ENCODE measurements at regions not wholly inside any gene's neighbourhood (a gene's known extent, or its start where the extent isn't known, plus 50 kb on each side); places are given as distances from the start of the nearest gene placed in this dataset.

GRCh38 chr14:82778601-82779000 lies 1244.9 kb upstream of the SEL1L start:
- Histone ChIP-seq H3K9me3 (ENCODE audit: insufficient read depth, low read length, severe bottlenecking) (no peaks in the 10 kb centered on the region), H3K4me2 (ENCODE audit: insufficient read depth, low read length) (no peak overlapping the region), H3K4me3 (ENCODE audit: low read depth in 1 of 2, low read length in 2 of 2) (no peak overlapping the region), H3K79me2 (ENCODE audit: insufficient read depth, low read length) (no peaks in the 10 kb centered on the region), H3K27ac (ENCODE audit: low read length) (no peak overlapping the region), H3K27me3 (ENCODE audit: insufficient read depth, low read length, poor library complexity) (no peaks in the 10 kb centered on the region), H3K4me1 (ENCODE audit: insufficient read depth, low read length) (no peaks in the 10 kb centered on the region), H3K9ac (ENCODE audit: low read depth, low read length) (no peak overlapping the region), H2AFZ (ENCODE audit: low read depth, low read length) (no peak overlapping the region), H4K20me1 (ENCODE audit: insufficient read depth, low read length) (no peaks in the 10 kb centered on the region), H3K36me3 (ENCODE audit: insufficient read depth, low read length) (no peaks in the 10 kb centered on the region)
- DNase-seq (no peak), ATAC-seq (ENCODE audit: insufficient read depth, low read depth) (no peak)
- TF ChIP-seq CTCF (IDR thresholded peaks at IDR 0.05; ENCODE audit: borderline replicate concordance, extremely low read depth, low read length, poor library complexity, severe bottlenecking) (no peak), EZH2 (IDR thresholded peaks at IDR 0.05; ENCODE audit: borderline replicate concordance, low read depth, low read length, severe bottlenecking) (no peak)

GRCh38 chr14:82779301-82779700 lies 1245.6 kb upstream of the SEL1L start:
- Histone ChIP-seq H3K9me3 (ENCODE audit: insufficient read depth, low read length, severe bottlenecking) (no peaks in the 10 kb centered on the region), H3K79me2 (ENCODE audit: insufficient read depth, low read length) (no peaks in the 10 kb centered on the region), H3K4me3 (ENCODE audit: low read depth in 1 of 2, low read length in 2 of 2) (no peak overlapping the region), H3K27me3 (ENCODE audit: insufficient read depth, low read length, poor library complexity) (no peaks in the 10 kb centered on the region), H3K4me1 (ENCODE audit: insufficient read depth, low read length) (no peaks in the 10 kb centered on the region), H3K4me2 (ENCODE audit: insufficient read depth, low read length) (no peak overlapping the region), H2AFZ (ENCODE audit: low read depth, low read length) (no peak overlapping the region), H3K36me3 (ENCODE audit: insufficient read depth, low read length) (no peaks in the 10 kb centered on the region), H3K9ac (ENCODE audit: low read depth, low read length) (no peak overlapping the region), H3K27ac (ENCODE audit: low read length) (no peak overlapping the region), H4K20me1 (ENCODE audit: insufficient read depth, low read length) (no peaks in the 10 kb centered on the region)
- no peak for TF ChIP-seq CTCF (IDR thresholded peaks at IDR 0.05; ENCODE audit: borderline replicate concordance, extremely low read depth, low read length, poor library complexity, severe bottlenecking)
- TF ChIP-seq EZH2 (IDR thresholded peaks at IDR 0.05; ENCODE audit: borderline replicate concordance, low read depth, low read length, severe bottlenecking): no peak
- ATAC-seq (ENCODE audit: insufficient read depth, low read depth) (no peak), DNase-seq (no peak)

GRCh38 chr14:82785756-82786482 lies 1252.3 kb upstream of the SEL1L start:
- Histone ChIP-seq H3K4me1 (ENCODE audit: insufficient read depth, low read length) (no peaks in the 10 kb centered on the region), H3K4me2 (ENCODE audit: insufficient read depth, low read length) (no peak overlapping the region), H3K9ac (ENCODE audit: low read depth, low read length) (no peak overlapping the region), H3K79me2 (ENCODE audit: insufficient read depth, low read length) (no peaks in the 10 kb centered on the region), H3K27ac (ENCODE audit: low read length) (no peak overlapping the region), H3K4me3 (ENCODE audit: low read depth in 1 of 2, low read length in 2 of 2) (no peak overlapping the region), H3K36me3 (ENCODE audit: insufficient read depth, low read length) (no peaks in the 10 kb centered on the region), H4K20me1 (ENCODE audit: insufficient read depth, low read length) (no peaks in the 10 kb centered on the region), H3K27me3 (ENCODE audit: insufficient read depth, low read length, poor library complexity) (no peaks in the 10 kb centered on the region), H2AFZ (ENCODE audit: low read depth, low read length) (no peak overlapping the region), H3K9me3 (ENCODE audit: insufficient read depth, low read length, severe bottlenecking) (no peaks in the 10 kb centered on the region)
- DNase-seq (no peak), ATAC-seq (ENCODE audit: insufficient read depth, low read depth) (no peak)
- TF ChIP-seq CTCF (IDR thresholded peaks at IDR 0.05; ENCODE audit: borderline replicate concordance, extremely low read depth, low read length, poor library complexity, severe bottlenecking) (no peak), EZH2 (IDR thresholded peaks at IDR 0.05; ENCODE audit: borderline replicate concordance, low read depth, low read length, severe bottlenecking) (no peak)

Measured in DND-41 (cell line).